ENCODE measurements at regions not wholly inside any gene's neighbourhood (a gene's known extent, or its start where the extent isn't known, plus 50 kb on each side); places are given as distances from the start of the nearest gene placed in this dataset.
A peak's percentile ranks its signal among the peaks of the same experiment; 100 is the strongest.

- no peak for TF ChIP-seq CTCF (IDR thresholded peaks at IDR 0.05; ENCODE audit: low read depth, low read length, missing control alignments)
- no peak overlapping the region for H3K4me3 ChIP-seq (ENCODE audit: low read depth, low read length)
- no peak for DNase-seq (ENCODE audit: low read depth)
These were observed 65.4 kb upstream of the C3orf80 start for GRCh38 chr3:160159806-160160205.

- no peak overlapping the region for H3K4me3 ChIP-seq (ENCODE audit: low read depth, low read length)
- TF ChIP-seq CTCF (IDR thresholded peaks at IDR 0.05; ENCODE audit: low read depth, low read length, missing control alignments): no peak
- no peak for DNase-seq (ENCODE audit: low read depth)
These were observed 63.3 kb upstream of the C3orf80 start for GRCh38 chr3:160161921-160162320.

- no peak for TF ChIP-seq CTCF (IDR thresholded peaks at IDR 0.05; ENCODE audit: low read depth, low read length, missing control alignments)
- no peak overlapping the region for H3K4me3 ChIP-seq (ENCODE audit: low read depth, low read length)
- DNase-seq (ENCODE audit: low read depth): no peak
These were observed 62.8 kb upstream of the C3orf80 start for GRCh38 chr3:160162440-160162839.

GRCh38 chr3:160163229-160163878, 61.9 kb upstream of the C3orf80 start:
- no peak overlapping the region for H3K4me3 ChIP-seq (ENCODE audit: low read depth, low read length)
- peak; percentile 16 for TF ChIP-seq CTCF (IDR thresholded peaks at IDR 0.05; ENCODE audit: low read depth, low read length, missing control alignments)
- no peak for DNase-seq (ENCODE audit: low read depth)

- no peak overlapping the region for H3K4me3 ChIP-seq (ENCODE audit: low read depth, low read length)
- TF ChIP-seq CTCF (IDR thresholded peaks at IDR 0.05; ENCODE audit: low read depth, low read length, missing control alignments): no peak
- DNase-seq (ENCODE audit: low read depth): no peak
These were observed 57.0 kb upstream of the C3orf80 start for GRCh38 chr3:160168246-160168645.

- H3K4me3 ChIP-seq (ENCODE audit: low read depth, low read length): no peak overlapping the region
- DNase-seq (ENCODE audit: low read depth): no peak
- no peak for TF ChIP-seq CTCF (IDR thresholded peaks at IDR 0.05; ENCODE audit: low read depth, low read length, missing control alignments)
These were observed 55.9 kb upstream of the C3orf80 start for GRCh38 chr3:160169139-160169976.
